Left lung (tissue), 4 donors: ENCODE measurements at regions not wholly inside any gene's neighbourhood (a gene's known extent, or its start where the extent isn't known, plus 50 kb on each side); places are given as distances from the start of the nearest gene placed in this dataset.

Source experiments
- ATAC-seq: fragments of 200-7000 bp; cut with Tn5 transposase; one replicate; pipeline ENCODE4 v1.9.1; 2020; ENCODE audit warnings: moderate library complexity
- DNase-seq, 4 donors: peaks; one replicate each; pipeline ENCODE4 v3.0.0-alpha.2; 2013 to 2020
- H3K27ac ChIP-seq, 2 donors: fragments of 200-600 bp; sonication (generic) in 1 of 2; one replicate each; pipeline versions ENCODE4 v1.5.0 to v1.8.0; 2020 to 2021
- H3K27me3 ChIP-seq, 2 donors: fragments of 200-600 bp; sonication (generic) in 1 of 2; one replicate each; pipeline versions ENCODE4 v1.5.0 to v1.8.0; 2020 to 2021
- H3K36me3 ChIP-seq, 2 donors: fragments of 200-600 bp; sonication (generic) in 1 of 2; one replicate each; pipeline versions ENCODE4 v1.5.0 to v1.8.0; 2020 to 2021
- H3K4me1 ChIP-seq, 2 donors: fragments of 200-600 bp; one replicate each; pipeline ENCODE4 v1.8.0; 2021
- H3K4me3 ChIP-seq, 2 donors: fragments of 200-600 bp; sonication (generic) in 1 of 2; one replicate each; pipeline versions ENCODE4 v1.5.0 to v1.8.0; 2020 to 2021; ENCODE audit warnings: mild to moderate bottlenecking in 1 of 2
- H3K9me3 ChIP-seq, 2 donors: fragments of 200-600 bp; sonication (generic) in 1 of 2; one replicate each; pipeline versions ENCODE4 v1.5.0 to v1.8.0; 2020 to 2021
- intact Hi-C, 2 donors: fragments of 100-400 bp; cut with DNase I; formaldehyde crosslinking; loops; one replicate each; pipeline versions ENCODE4 v1.11.2 to v1.14.2; 2022
- TF ChIP-seq, protein P1 (sequence below), 2 donors: fragments of 200-600 bp; sonication (generic) in 1 of 2; IDR thresholded peaks; one replicate each; pipeline versions ENCODE4 v1.5.0 to v1.8.0; 2021; ENCODE audit warnings: antibody characterized with exemption in 2 of 2
- donor health status: DM: no; HTN: yes; CAD: no.
- donor health status: DM: no; HTN: no; CAD: no.

DNA sequence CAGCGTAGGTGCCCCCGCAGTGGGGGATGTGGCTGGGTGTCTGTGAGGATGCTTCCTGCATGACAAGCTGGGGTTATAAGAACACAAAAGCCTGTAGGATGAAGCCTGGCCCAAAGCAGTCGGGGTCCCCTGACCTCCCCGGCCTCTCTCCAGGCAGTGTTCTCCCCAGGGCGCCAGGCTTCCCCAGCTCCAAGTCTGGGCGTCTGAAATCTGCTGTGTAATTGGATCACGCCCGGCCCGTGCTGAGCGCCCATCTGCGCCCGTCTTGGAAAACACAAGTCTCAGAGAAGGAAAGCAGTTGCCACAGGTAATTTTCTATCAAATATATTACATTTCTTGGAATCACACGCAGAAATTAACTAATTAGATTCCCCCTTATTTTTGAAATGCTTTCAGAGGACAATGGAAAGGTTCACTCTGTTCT is 233.3 kb downstream of the CTTN start:
- no peaks in the 10 kb centered on the region for H3K9me3 ChIP-seq
- H3K4me1 ChIP-seq, result peaks cover 0 to 10% of the 10 kb centered on the region in 2 donors
- TF ChIP-seq, protein P1, sequence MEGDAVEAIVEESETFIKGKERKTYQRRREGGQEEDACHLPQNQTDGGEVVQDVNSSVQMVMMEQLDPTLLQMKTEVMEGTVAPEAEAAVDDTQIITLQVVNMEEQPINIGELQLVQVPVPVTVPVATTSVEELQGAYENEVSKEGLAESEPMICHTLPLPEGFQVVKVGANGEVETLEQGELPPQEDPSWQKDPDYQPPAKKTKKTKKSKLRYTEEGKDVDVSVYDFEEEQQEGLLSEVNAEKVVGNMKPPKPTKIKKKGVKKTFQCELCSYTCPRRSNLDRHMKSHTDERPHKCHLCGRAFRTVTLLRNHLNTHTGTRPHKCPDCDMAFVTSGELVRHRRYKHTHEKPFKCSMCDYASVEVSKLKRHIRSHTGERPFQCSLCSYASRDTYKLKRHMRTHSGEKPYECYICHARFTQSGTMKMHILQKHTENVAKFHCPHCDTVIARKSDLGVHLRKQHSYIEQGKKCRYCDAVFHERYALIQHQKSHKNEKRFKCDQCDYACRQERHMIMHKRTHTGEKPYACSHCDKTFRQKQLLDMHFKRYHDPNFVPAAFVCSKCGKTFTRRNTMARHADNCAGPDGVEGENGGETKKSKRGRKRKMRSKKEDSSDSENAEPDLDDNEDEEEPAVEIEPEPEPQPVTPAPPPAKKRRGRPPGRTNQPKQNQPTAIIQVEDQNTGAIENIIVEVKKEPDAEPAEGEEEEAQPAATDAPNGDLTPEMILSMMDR (IDR thresholded peaks at IDR 0.05), result no peak
- ATAC-seq (no peak), DNase-seq (peak in 1 of 4 donors; percentile 59)
- no peak overlapping the region for H3K27ac ChIP-seq
- H3K36me3 ChIP-seq, result no peaks in the 10 kb centered on the region
- intact Hi-C loops, result no loop called here
- H3K27me3 ChIP-seq, result no peaks in the 10 kb centered on the region
- no peak overlapping the region for H3K4me3 ChIP-seq

DNA sequence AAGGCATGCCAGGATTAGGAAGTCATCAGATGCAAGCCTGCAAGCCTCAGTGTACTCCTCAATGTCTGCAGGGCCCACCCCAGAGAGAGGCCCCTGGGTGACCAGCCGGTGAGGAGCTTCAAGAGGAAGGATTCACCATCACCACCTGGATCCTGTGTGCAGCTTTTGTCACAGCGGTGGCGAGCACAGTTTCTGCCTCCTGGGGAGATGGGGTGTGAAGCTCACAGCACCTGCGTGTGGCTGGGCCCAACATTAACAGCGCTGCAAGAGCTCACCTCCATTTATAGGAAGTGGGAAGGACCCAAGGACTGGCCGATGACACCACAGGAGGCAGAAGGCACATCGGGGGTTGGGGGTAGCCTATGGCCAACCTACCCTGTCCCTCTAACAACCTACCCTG is 235.3 kb downstream of the CTTN start:
- TF ChIP-seq, protein P1 (IDR thresholded peaks at IDR 0.05), result no peak
- Histone ChIP-seq H3K27ac (no peak overlapping the region), H3K4me3 (no peak overlapping the region), H3K9me3 (no peaks in the 10 kb centered on the region), H3K36me3 (no peaks in the 10 kb centered on the region), H3K27me3 (no peaks in the 10 kb centered on the region), H3K4me1 (peaks cover 0 to 7% of the 10 kb centered on the region in 2 donors)
- intact Hi-C loops, result no loop called here
- ATAC-seq (no peak), DNase-seq (peak in 1 of 4 donors; percentile 50)

- H3K9me3 ChIP-seq, result no peaks in the 10 kb centered on the region
- DNase-seq (peak in 1 of 4 donors; percentile 29), ATAC-seq (no peak)
- TF ChIP-seq, protein P1 (IDR thresholded peaks at IDR 0.05), result no peak
- H3K36me3 ChIP-seq, result no peaks in the 10 kb centered on the region
- no peak overlapping the region for H3K27ac ChIP-seq
- no peak overlapping the region for H3K4me3 ChIP-seq
- intact Hi-C loops, result no loop called here
- H3K27me3 ChIP-seq, result peaks cover 0 to 4% of the 10 kb centered on the region in 2 donors
- H3K4me1 ChIP-seq, result no peaks in the 10 kb centered on the region
These were observed 238.3 kb downstream of the CTTN start for GRCh38 chr11:70636659-70637058.

GRCh38 chr11:70637186-70637800 is 239.0 kb downstream of the CTTN start:
- Histone ChIP-seq H3K4me1 (no peaks in the 10 kb centered on the region), H3K9me3 (no peaks in the 10 kb centered on the region), H3K4me3 (no peak overlapping the region), H3K27ac (no peak overlapping the region), H3K36me3 (no peaks in the 10 kb centered on the region), H3K27me3 (peaks cover 0 to 11% of the 10 kb centered on the region in 2 donors)
- TF ChIP-seq, protein P1 (IDR thresholded peaks at IDR 0.05), result no peak
- intact Hi-C loops, result no loop called here
- peak in 1 of 4 donors; percentile 76 for DNase-seq
- ATAC-seq, result no peak

DNA sequence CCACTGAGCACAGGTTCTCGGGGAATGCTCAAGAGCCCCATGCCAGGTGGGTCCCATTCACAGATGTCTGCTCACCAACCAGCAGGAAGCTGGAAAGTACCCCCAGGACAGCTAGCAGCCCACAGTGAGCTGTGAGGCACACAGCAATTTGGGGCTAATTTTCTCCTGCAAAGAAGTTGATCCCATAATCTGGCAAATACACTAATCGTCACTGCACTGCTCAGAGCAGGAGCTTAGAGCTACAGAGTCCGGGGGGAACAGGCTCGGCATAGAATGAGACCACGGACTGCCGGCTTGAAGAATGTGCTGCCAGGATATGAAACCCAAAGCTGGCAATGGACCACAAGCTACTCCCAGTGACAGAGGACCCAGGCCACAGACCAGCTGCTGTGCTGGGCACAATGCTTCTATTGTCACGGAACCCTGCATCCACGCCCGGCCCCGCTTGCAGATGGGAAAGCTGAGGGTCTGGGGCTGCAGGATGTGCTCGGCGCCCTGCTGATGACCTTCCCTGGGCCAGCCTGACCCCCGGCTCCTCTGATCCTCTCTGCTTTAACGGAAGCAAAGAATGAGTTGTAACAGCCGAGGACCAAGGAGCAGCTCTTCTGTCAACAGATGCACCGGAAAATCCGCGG is 239.7 kb downstream of the CTTN start:
- no peak overlapping the region for H3K27ac ChIP-seq
- no peaks in the 10 kb centered on the region for H3K4me1 ChIP-seq
- intact Hi-C loops, result no loop called here
- peaks cover 0 to 14% of the 10 kb centered on the region in 2 donors for H3K27me3 ChIP-seq
- ATAC-seq (no peak), DNase-seq (peak in 1 of 4 donors; percentile 52)
- H3K4me3 ChIP-seq, result no peak overlapping the region
- TF ChIP-seq, protein P1 (IDR thresholded peaks at IDR 0.05), result no peak
- H3K36me3 ChIP-seq, result no peaks in the 10 kb centered on the region
- H3K9me3 ChIP-seq, result no peaks in the 10 kb centered on the region
